NCI-H524 treated with DMSO at 0.1 percent for 48 hours (cell line): ENCODE measurements at regions not wholly inside any gene's neighbourhood (a gene's known extent, or its start where the extent isn't known, plus 50 kb on each side); places are given as distances from the start of the nearest gene placed in this dataset.
"Not testable (repeated sequence)": the region's sequence is repeated elsewhere in the genome, so short reads cannot be mapped to it uniquely, and the experiment has no call there.

ENCODE experiments used
- DNase-seq: peaks from one replicate; lab custom pipeline; 2025; lab: John Stamatoyannopoulos, UW

DNA sequence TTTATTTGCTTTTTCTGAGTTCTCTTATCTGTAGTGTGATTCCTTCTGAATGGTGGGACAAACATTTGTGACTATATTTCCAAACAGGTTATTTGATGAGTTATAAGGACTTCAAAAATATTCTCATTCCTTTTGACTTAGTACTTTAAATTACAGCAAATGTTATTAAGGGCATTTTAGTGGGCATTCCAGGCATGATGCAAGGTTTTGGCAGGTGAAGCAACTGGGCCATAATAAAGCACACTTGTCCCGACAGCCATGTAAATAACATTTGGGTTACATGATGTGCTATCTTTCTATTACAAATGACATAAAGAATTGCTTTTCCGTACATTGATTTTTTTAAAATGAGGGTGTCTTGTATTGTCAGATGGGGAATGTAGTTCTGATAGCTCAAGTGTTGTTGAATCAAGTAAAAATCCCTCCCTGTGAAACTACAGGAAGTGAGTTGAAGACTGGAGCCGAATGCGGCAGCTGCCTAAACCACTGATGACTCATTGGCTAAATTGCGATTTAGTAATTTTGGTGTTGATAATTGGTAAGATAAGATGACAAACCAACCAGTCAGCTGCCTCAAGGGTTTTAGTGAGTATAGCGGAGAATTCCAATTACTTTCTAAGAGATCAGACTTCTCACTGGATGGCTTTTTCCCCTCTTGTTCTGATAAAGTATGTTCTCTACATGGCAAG lies 231.3 kb upstream of the NPY start:
- DNase-seq = no peak

DNA sequence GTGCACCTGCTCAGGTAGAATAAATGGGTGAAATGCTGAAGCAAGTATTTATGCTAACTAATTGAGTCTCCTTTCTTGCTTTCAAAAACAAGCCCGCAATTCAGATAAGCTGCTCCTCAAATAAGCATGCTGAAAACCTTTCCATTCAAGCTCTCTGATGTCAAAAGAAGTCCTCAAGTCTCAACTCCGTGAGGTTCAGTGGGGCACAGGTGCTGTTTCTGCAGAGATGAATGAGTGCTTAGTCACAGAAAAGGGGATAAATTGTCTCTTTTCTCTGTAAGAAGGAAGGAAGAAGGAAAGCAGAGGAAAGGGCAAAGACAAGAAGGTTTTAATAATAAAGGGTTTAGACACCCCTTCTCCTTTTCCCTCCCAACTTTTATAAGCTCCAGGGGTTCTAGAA lies 229.8 kb upstream of the NPY start:
- DNase-seq = no peak

DNA sequence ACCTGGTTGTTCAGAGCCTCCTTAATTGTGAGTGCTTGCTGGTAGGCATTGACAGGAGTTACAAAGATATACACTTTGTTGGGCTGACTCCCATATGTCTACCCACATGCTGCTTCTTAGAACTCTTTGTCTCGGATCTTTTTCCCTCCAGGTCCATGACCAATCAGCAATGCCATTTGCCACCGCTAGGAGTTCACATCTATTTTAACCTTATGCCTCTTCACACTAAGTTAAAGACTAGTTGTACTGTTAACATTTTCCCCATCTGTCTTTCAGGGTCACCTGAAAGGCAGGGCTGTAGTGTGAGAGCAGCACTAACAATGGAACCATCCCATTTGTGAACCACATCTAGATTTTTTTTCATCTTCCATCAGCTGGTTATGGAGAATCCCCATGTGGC lies 226.7 kb upstream of the NPY start:
- DNase-seq = no peak

DNA sequence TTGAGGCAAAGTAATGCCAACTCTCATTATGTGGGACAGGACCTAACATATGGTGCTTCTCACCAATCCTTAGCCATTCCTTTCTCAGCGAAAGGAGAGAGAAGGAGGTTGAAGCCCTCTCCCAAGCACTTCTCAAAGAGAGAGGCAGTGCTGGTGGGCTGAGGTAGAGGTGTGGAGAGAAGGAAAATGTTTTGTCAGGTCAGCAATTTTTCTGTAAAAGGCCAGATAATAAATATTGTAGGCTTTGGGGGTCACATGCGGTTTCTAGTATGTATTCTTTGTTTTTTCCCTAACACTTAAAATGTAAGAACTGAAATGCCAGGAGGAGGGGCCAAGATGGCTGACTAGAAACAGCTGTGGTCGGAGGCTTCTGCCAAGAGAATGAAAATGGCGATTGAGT lies 225.0 kb upstream of the NPY start:
- no peak for DNase-seq

DNA sequence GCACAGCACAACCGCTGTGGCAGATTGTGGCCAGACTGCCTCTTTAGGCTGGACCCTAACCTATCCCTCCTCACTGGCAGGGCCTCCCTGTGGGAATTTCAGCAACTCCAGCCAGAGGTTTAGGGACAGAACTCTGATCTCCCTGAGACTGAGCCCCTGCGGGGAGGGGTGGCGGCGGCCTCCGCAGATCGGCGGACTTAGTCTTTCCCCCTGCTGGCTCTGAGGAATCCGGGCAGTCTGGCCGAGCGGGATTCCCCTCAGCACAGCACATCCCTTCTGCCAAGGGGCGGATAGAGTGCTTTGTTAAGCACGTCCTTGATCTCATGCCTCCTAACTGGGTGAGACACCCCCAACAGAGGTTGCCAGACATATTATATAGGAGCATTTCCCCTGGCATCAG lies 224.2 kb upstream of the NPY start:
- DNase-seq = no peak

DNA sequence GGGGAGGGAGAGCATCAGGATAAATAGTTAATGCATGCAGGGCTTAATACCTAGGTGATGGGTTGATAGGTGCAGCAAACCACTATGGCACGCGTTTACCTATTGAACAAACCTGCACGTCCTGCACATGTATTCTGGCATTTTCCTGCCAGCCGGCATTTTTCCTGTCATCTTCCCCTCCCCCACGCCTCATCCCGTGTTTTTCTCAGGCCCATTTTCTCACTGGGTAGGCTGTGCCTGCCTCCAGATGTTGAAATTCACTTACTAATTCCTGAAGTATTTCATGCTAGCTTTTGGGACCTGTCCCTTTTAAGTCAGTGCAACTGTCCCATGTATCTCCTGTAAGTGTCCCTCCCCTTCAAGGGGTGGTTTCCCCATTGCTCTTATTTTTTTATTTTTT lies 220.3 kb upstream of the NPY start:
- DNase-seq = no peak

DNA sequence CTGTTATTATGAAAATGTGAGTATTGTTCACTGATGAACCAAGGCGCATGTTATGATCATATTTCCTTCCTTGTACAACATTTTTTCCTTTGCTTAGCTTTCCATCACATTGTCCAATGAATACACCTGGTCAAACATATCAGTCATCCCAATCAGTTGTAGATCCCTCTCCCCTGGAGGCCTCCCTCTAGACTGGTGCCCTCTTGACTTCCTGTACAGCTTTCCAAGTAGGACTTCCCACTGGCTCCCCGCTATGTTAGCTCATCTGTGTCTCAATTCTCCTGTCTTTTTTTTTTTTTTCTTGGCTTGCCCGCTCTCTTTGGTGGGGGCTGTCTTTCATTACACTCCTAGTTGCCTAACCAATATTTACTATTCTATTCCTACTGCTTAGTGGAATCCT lies 214.2 kb upstream of the NPY start:
- no peak for DNase-seq

DNA sequence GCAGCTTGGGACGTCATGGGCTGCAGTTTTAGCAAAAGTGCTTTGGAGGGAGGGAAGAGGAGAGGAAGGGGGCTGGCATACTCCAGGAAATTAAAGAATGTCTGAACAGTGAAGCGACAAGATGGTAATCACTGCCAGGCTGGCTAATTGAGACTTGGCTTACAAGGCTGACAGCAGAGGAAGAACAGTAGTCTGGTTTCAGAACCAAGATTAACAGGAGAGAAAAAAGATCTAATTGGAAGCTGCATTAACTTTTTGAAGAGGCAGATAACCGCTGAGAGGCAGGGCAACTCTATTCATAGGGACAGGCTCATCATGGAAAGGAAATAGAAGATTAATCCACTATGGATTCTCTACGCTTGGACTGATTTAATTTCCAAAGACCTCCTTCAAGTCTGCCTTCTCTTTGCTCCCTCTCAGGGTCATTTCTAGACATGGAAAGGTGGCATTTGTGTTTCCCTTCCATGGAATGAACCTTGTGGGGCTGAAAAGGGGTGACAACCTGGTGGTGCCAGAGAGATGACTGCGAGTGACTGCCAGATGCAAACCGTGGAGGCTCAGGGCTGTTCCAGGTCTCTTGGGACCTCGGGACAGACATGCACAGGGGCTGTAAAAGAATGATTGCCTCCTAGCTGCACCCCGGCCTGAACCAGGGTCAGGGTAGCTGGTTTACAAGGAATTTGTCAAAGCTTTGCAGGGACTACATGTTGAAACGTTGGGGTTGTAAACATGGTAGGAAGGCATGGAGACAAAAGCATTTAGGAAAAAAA lies 210.2 kb upstream of the NPY start:
- no peak for DNase-seq

DNA sequence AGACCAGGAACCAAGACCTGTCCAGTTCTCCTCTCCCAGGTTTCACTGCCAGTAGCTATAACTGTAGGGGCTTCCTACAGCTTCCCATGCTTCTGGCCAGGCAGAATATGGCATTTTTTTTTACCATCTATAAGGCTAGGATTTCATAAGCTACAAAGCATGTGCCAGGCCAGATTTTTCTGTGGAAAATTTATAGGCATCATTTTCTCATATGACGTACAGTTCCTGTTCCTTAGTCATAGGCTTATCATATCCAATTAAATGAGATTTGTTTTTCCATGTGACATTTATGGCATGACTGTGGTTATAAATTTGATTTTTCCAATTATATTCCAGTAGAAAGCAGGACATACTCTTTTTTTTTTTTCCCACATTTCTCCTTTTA lies 208.6 kb upstream of the NPY start:
- no peak for DNase-seq

DNA sequence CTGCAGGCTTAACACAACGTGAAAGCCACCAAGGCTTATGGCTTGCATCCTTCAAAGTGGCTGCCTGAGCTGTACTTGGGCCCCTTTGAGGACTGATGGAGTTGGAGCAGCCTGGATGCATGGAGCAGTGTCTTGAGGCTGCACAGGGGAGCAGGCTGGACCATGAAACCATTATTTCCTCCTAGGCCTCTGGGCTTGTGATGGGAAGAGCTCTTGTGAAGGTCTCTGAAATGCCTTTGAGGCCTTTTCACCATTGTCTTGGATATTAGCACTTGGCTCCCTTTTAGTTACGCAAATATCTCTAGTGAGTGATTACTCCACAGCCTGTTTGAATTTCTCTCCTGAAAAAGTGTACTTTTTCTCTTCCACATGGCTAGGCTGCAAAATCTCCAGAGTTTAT lies 201.2 kb upstream of the NPY start:
- DNase-seq = no peak

DNA sequence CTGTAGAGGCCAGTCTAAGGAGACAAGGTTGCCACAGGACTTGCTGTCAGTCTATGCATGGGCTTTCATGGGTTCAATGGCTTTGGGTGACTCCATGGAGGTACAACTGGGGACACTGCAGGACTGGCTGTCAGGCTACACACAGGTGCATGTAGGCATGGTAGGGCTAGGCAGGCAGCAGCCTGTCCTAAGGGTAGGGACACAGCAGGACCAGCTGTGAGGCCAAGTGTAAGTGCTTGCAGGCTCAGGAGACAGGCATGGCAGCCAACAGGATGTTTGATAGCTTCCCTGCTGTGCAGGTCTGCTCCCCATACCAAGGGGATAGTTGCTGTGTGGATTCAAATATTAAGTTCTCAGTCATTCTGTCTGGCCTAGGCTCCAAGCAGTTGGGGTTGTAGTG lies 181.0 kb upstream of the NPY start:
- no peak for DNase-seq

DNA sequence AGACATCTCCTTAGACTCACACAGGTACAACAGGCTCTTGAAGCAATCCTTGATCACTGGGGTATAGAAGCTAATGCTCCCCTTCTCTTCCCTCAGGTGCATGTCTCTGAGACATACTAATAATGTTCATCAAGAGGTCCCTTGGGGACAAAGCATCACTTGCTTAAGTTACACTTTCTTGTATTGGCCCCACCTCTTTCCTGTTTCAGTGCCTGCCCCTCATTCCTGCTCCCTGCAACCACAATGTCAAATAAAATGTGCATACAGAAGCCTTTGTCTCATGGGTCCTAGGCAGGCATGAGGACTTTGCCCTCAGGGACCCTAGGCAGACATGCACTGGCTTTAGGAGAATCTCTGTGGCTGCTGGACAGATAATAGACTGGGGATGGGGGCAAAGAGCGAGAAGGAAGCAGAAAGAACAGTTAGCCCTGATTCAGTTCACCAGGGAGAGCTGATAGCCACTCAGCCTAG lies 175.0 kb upstream of the NPY start:
- DNase-seq = no peak

DNA sequence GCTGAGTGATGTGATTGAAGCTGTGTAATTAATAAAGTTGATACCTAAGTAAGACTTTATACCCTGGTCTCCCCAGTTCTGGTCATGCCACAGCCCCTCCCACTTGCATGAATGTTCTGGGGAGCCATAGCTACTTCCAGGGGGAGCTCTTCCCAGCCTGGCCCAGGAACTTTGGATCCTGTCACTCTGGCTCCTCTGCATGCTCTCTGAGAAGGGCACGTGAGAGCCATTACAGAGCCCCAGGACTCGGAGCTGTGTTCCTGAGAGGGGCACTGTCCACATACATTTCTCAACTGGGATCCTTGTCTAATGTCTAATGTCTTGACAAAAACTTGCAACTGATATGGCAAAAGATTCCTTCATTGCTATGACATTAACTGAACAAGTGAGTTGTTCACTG lies 173.9 kb upstream of the NPY start:
- DNase-seq = no peak

DNA sequence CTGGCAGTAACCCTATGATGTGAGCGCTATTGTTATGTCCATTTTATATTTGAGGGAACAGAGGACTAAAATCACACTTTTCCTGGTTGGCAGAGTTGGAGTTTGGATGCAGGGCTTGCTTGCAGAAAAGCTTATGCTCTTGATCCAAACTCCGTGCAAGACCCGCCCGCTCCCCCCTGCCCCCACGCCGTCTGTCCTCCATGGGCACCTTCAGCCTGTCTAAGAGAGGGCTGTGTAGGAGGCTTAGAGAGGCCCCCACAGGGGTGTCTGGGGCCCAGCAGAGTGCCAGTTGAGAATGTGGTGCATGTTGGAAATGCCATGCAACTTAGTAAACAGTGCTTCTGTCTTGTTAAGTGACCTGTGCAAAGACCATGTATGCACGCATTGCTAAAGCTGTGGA lies 170.5 kb upstream of the NPY start:
- no peak for DNase-seq

DNA sequence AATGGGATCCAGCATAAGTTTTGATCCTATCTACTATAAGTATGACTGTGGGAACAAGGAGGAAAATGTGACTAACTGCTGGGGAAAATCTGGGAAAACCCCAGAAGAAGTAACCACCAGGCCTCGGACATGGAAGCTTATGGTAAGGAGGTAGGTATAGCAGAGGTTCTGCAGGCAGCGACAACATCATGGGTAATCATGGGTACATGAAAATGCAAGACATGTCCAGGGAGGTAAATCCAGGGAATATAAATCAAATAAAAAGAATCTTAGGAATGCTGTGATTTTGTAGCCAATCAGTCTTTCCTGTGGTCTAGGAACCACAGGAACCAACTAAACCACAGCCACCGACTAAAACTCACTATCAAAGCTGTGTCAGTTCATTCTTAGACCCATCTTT lies 168.3 kb upstream of the NPY start:
- DNase-seq = no peak

DNA sequence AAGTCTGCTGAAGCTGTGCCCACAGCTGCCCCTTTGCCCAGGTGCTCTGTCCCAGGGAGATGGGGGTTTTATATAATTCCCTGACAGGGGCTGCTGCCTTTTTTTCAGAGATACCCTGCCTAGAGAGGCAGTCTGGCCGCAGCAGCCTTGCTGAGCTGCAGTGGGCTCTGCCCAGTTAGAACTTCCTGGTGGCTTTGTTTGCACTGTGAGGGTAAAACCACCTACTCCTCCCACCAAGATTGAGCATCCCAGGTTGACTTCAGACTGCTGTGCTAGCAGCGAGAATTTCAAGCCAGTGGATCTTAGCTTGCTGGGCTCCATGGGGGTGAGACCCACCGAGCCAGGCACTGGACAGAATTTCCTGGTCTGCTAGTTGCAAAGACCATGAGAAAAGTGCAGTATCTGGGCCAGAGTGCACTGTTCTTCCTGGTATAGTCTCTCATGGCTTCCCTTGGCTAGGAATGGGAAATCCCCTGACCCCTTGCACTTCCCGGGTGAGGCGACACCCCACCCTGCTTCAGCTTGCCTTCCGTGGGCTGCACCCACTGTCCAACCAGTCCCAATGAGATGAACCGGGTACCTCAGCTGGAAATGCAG lies 166.0 kb upstream of the NPY start:
- not testable (repeated sequence) for DNase-seq

DNA sequence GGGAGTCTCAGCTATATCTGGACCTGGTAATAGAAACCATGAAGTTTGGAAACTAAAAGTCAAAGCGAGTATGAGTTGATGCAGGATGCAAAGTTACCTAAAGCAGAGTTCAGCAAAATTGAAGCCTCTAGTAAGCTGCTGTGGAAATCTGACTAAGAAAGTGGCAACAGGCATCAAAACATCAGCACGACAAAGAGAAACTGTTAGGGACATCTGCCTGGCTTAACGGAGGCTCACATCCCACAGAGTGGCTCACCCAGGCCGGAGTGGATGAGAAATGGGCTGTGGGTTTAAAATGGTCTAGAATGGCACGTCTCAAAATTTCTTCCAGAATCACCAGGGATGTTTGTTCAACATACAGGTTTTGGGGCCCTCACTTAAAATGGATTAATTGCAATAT lies 164.1 kb upstream of the NPY start:
- no peak for DNase-seq

DNA sequence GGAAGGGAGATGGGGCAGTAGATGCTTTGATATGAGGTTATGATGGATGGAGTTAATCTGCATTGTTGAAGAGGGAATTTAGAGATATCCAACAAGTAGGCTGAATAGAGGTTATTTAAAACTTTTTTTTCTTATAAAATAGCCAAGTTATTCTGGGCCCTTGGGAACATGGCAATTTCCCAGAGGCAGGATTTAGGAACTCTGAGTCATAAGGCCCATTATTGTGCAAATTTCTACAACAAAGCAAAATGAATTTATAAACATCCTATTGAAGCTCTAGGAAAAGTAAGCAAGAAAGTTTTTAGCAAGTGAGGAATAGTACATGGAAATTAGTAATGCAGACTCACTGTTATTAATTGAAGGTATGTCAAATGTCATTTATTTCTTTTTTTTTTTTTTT lies 160.9 kb upstream of the NPY start:
- no peak for DNase-seq

DNA sequence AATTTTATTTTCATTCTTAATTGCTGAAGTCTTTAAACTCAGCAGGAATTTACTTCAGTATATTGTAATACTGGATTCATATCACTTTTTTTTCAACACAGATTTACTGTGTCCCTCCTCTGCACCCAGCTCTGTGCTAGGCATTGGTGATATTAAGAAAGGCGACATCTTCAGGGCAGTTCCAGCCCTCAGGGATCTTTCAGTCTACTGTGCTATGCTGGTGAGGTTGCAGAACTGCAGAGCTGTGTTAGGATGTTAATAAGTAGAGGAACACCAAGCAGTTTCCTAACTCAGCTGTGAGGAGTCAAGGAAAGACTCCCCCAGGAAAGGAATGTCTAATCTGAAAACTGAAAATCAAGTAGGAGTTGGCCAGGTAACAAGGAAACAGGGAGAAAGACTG lies 158.2 kb upstream of the NPY start:
- DNase-seq = no peak

DNA sequence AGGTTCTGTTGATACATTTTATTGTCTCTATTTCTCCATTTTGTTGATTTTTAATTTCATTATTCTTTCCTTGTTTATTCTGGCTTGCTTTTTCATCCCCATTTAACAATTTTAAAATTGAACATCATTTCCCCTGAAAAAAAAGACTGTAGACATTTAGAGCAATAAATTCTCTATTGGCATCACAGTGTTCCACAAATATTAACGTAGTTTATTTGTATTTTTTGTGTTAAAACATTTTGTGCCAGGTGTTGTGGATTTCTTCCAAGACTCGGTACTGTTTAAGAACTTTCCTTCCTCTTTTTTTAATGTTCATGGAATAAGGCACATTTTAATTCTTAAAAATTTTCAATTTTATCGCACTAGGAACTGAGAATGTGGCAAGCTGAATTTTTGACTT lies 156.1 kb upstream of the NPY start:
- no peak for DNase-seq

DNA sequence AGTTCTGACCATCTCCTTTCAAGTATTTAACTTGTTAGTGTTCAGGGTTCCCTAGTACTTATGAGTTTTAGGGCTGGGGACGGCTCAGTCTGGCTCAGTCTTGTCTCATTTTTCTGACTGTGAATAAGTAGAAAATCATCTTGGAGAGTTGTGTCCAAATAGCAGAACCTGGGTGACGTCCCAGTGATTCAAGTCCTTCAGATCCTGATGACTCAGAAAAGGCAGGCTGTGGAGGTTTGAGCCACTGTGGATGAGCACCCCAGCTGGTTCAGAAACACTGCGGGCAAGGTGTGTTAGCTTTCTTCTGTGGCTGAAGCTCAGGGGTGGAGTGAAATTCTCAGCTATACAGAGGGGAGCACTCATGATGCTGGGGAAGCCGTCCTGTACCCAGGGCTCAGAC lies 154.4 kb upstream of the NPY start:
- DNase-seq = no peak

DNA sequence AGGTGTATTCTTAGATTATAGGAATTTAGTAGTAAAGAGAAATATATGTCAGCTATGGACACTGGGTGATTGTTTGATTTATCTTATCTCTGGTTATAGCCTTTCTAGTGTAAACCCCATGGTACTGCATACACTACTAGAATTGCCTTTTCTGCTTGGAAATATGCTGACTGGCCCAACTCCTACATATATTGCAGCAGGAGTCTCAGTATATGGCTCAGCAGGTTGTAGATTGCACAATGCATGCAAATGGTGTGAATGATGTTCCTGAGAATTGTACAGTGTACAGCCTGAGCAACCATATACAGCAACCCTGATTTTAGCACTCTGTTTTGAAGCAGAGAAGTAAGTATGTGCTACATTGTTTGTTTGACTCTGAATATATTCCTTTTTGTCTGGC lies 153.4 kb upstream of the NPY start:
- DNase-seq = no peak

DNA sequence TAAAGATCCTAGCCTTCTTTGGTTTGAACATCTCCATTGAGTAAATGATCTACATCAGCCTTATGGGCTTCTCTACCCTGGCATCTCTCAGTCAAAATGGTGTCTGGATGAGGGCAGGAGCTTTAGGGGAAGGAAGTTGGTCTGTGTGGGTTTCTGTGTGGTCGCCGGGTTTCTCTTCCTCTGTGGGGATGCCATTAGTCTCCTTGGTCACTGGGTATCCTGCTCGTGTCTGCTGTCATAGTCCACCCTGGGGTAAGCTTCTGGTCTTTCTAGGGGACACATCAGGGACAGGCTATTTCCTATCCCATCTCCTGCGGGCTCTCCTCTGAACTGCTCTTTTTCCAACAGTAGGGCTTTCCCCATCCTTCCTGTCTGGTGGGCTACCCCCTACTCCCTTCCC lies 150.3 kb upstream of the NPY start:
- no peak for DNase-seq

DNA sequence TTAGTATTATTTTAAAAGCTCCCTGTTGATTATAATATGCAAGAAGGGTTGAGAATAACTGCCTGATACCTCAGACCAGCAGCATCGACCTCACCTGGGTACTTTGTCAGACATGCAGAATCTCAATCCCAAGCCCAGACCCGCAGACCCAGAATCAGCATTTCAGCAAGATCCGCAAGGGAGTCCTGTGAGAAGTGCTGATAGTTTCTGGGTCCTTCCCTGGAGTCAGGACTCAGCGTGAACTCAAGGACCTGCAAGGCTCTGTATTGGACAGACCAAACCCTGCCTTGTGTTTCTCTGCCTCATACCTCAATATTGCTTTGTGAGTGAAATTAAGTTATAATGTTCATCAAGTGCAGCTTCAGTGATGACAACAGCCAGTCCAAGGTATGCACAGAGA lies 149.5 kb upstream of the NPY start:
- no peak for DNase-seq
